GM13977 (cell line): ENCODE measurements at regions not wholly inside any gene's neighbourhood (a gene's known extent, or its start where the extent isn't known, plus 50 kb on each side); places are given as distances from the start of the nearest gene placed in this dataset.

Experiments
- DNase-seq: peaks from one replicate; pipeline ENCODE4 v3.0.0; 2012; ENCODE audit warnings: low spot score
- in situ Hi-C: fragments of 300-500 bp; cut with MboI; formaldehyde crosslinking; loops from one replicate; pipeline ENCODE4 v1.12.0; 2022; ENCODE audit warnings: low sequenced_read_pairs, low pct_unique_long_range_greater_than_20kb, mixed read lengths, inconsistent platforms; ENCODE audit not compliant: unreplicated experiment
- TF ChIP-seq, protein P1 (sequence below): IDR thresholded peaks from 2 replicates; pipeline ENCODE4 v1.5.1; 2012; ENCODE audit warnings: mild to moderate bottlenecking, control low read depth; ENCODE audit not compliant: insufficient read depth; ENCODE audit errors: extremely low read depth, missing control alignments

- no peak for DNase-seq
- TF ChIP-seq, protein P1, sequence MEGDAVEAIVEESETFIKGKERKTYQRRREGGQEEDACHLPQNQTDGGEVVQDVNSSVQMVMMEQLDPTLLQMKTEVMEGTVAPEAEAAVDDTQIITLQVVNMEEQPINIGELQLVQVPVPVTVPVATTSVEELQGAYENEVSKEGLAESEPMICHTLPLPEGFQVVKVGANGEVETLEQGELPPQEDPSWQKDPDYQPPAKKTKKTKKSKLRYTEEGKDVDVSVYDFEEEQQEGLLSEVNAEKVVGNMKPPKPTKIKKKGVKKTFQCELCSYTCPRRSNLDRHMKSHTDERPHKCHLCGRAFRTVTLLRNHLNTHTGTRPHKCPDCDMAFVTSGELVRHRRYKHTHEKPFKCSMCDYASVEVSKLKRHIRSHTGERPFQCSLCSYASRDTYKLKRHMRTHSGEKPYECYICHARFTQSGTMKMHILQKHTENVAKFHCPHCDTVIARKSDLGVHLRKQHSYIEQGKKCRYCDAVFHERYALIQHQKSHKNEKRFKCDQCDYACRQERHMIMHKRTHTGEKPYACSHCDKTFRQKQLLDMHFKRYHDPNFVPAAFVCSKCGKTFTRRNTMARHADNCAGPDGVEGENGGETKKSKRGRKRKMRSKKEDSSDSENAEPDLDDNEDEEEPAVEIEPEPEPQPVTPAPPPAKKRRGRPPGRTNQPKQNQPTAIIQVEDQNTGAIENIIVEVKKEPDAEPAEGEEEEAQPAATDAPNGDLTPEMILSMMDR: no peak
- in situ Hi-C loops: no loop called here
Measured at GRCh38 chrX:55142206-55142918, 53.5 kb downstream of the PAGE2 start.

- TF ChIP-seq, protein P1: no peak
- in situ Hi-C loops: no loop called here
- DNase-seq: no peak
Measured at GRCh38 chrX:55142919-55143310, 54.1 kb downstream of the PAGE2 start.

DNA sequence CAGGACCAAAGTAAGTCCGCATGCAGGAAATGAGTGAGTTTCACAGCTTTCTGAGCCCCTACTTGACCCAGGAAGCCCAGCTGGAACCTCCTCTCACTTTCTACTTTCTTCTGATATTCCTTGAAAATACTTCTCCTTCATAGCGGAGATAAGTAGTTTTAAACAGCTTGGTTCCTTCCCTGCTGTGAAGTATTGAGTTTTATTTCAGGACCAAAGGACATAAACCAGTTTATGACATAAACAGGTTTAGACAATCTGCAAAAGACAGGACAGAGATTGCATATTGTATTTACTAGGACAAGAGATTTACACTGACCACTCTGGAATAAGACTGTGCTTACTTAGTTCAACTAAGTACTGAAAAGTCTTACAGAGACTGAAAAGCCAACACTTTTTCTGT, 54.8 kb downstream of the PAGE2 start:
- no peak for DNase-seq
- TF ChIP-seq, protein P1: no peak
- in situ Hi-C loops: no loop called here

- in situ Hi-C loops: no loop called here
- TF ChIP-seq, protein P1: no peak
Measured at GRCh38 chrX:55144697-55145096, 55.9 kb downstream of the PAGE2 start.

GRCh38 chrX:55149242-55149641, 60.4 kb downstream of the PAGE2 start:
- DNase-seq: no peak
- in situ Hi-C loops: no loop called here
- TF ChIP-seq, protein P1: no peak

More at GRCh38 chrX:55144697-55145096, 55.9 kb downstream of the PAGE2 start:
- no peak for DNase-seq

DNA sequence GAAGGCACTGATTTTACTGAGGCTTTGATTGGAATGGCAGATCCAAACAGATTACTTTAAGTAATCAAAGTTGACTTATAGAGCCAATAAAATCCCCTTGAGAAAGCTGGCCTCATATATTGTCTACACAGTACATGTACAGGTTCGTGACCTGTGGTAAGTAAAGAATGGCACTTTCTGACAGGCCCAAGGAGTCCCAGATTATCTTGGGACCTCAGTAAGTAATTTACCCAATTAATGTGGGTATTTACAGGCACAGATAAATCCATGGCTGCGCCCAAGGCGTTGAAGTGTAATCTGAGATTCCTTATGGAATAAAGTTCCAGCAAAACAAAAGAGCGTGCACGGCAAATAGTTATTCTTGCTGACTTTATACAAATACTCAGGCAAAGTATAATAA, 62.4 kb downstream of the PAGE2 start:
- DNase-seq: no peak
- in situ Hi-C loops: no loop called here
- TF ChIP-seq, protein P1: no peak

- in situ Hi-C loops: no loop called here
- TF ChIP-seq, protein P1: no peak
- no peak for DNase-seq
Measured at GRCh38 chrX:55159551-55159950, 60.6 kb upstream of the PAGE5 start.
